GM23338 (cell line): ENCODE measurements at regions not wholly inside any gene's neighbourhood (a gene's known extent, or its start where the extent isn't known, plus 50 kb on each side); places are given as distances from the start of the nearest gene placed in this dataset.
"Not testable (repeated sequence)": the region's sequence is repeated elsewhere in the genome, so short reads cannot be mapped to it uniquely, and the experiment has no call there.

Experiments used
- ATAC-seq: fragments of 200-7000 bp; cut with Tn5 transposase; 3 replicates; pipeline ENCODE4 v1.9.1; 2020
- DNase-seq: peaks from one replicate; pipeline ENCODE4 v3.0.0-alpha.2; 2015; ENCODE audit warnings: low spot score
- H2AFZ ChIP-seq: fragments of 200-600 bp; sonication (generic); 2 replicates; pipeline ENCODE4 v1.8.0; 2016; ENCODE audit warnings: antibody characterized with exemption, mild to moderate bottlenecking, moderate library complexity
- H3F3A ChIP-seq: fragments of 200-600 bp; sonication (generic); replicated peaks from 2 replicates; pipeline ENCODE4 v1.8.0; 2017; ENCODE audit warnings: antibody characterized with exemption, mixed run types, low read depth
- H3K27ac ChIP-seq: fragments of 200-600 bp; sonication (generic); 2 replicates; pipeline ENCODE4 v1.6.1; 2016; ENCODE audit warnings: low read depth
- H3K27me3 ChIP-seq: fragments of 200-600 bp; sonication (generic); 2 replicates; pipeline ENCODE4 v1.8.0; 2016; ENCODE audit warnings: mild to moderate bottlenecking, mixed run types, moderate library complexity; ENCODE audit not compliant: insufficient read depth
- H3K36me3 ChIP-seq: fragments of 200-600 bp; sonication (generic); 2 replicates; pipeline ENCODE4 v1.8.0; 2016; ENCODE audit warnings: mild to moderate bottlenecking; ENCODE audit not compliant: insufficient read depth
- H3K4me1 ChIP-seq: fragments of 200-600 bp; sonication (generic); 2 replicates; pipeline ENCODE4 v1.8.0; 2016; ENCODE audit warnings: mild to moderate bottlenecking, moderate library complexity; ENCODE audit not compliant: insufficient read depth
- H3K4me2 ChIP-seq: fragments of 200-600 bp; sonication (generic); 2 replicates; pipeline ENCODE4 v1.7.1; 2017; ENCODE audit warnings: mixed run types
- H3K4me3 ChIP-seq: fragments of 200-600 bp; sonication (generic); 2 replicates; pipeline ENCODE4 v1.6.1; 2016; ENCODE audit warnings: mixed run types
- H3K79me2 ChIP-seq: fragments of 200-600 bp; sonication (generic); replicated peaks from 2 replicates; pipeline ENCODE4 v1.8.0; 2017; ENCODE audit warnings: mild to moderate bottlenecking; ENCODE audit not compliant: insufficient read depth
- H3K9me2 ChIP-seq: fragments of 200-600 bp; sonication (generic); 2 replicates; pipeline ENCODE4 v1.8.0; 2017; ENCODE audit not compliant: insufficient read depth
- H4K20me1 ChIP-seq: fragments of 200-600 bp; sonication (generic); replicated peaks from 2 replicates; pipeline ENCODE4 v1.8.0; 2017; ENCODE audit warnings: mild to moderate bottlenecking; ENCODE audit not compliant: insufficient read depth
- H3K27ac Mint-ChIP-seq: 2 replicates; pipeline ENCODE4 v1.8.0; 2020; ENCODE audit warnings: inconsistent platforms, mild to moderate bottlenecking, moderate library complexity, mixed read lengths
- H3K27me3 Mint-ChIP-seq: 3 replicates; pipeline ENCODE4 v1.8.0; 2022; ENCODE audit warnings: low read depth, mild to moderate bottlenecking, moderate library complexity, mixed read lengths, inconsistent platforms; ENCODE audit not compliant: insufficient read depth, poor library complexity
- H3K36me3 Mint-ChIP-seq: 3 replicates; pipeline ENCODE4 v1.8.0; 2021; ENCODE audit warnings: low read depth, mild to moderate bottlenecking, inconsistent platforms, moderate library complexity, mixed read lengths
- H3K4me1 Mint-ChIP-seq: 3 replicates; pipeline ENCODE4 v1.8.0; 2020; ENCODE audit warnings: mild to moderate bottlenecking, inconsistent platforms, mixed read lengths
- H3K4me3 Mint-ChIP-seq: 3 replicates; pipeline ENCODE4 v1.8.0; 2021; ENCODE audit warnings: moderate library complexity, mild to moderate bottlenecking, inconsistent platforms, mixed read lengths
- H3K9me3 Mint-ChIP-seq: 3 replicates; pipeline ENCODE4 v1.8.0; 2020; ENCODE audit warnings: moderate library complexity, mild to moderate bottlenecking, inconsistent platforms, mixed read lengths
- CREB1 ChIP-seq: fragments of 250-450 bp; sonication (Bioruptor Pico); IDR thresholded peaks from 2 replicates; pipeline ENCODE4 v1.5.0; 2020; ENCODE audit warnings: low read depth, mild to moderate bottlenecking, moderate library complexity
- NANOG ChIP-seq: IDR thresholded peaks from 2 replicates; pipeline ENCODE4 v1.6.1; 2016; ENCODE audit warnings: antibody characterized with exemption, borderline replicate concordance
- POLR2AphosphoS5 ChIP-seq: IDR thresholded peaks from 2 replicates; pipeline ENCODE4 v1.6.1; 2016; ENCODE audit warnings: antibody characterized with exemption, low read depth
- STAT1 ChIP-seq: IDR thresholded peaks from one replicate; pipeline ENCODE4 v1.6.1; 2016; ENCODE audit warnings: antibody characterized with exemption; ENCODE audit not compliant: unreplicated experiment
- ZNF331 ChIP-seq: fragments of 250-450 bp; sonication (Bioruptor Pico); IDR thresholded peaks from 2 replicates; pipeline ENCODE4 v1.5.0; 2020; ENCODE audit warnings: low read depth, mild to moderate bottlenecking, moderate library complexity
- TF ChIP-seq, protein P1 (sequence below): IDR thresholded peaks from one replicate; pipeline ENCODE4 v1.6.1; 2018; ENCODE audit warnings: antibody characterized with exemption; ENCODE audit not compliant: unreplicated experiment
- TF ChIP-seq, protein P2 (sequence below): fragments of 250-450 bp; sonication (Bioruptor Pico); IDR thresholded peaks from 2 replicates; pipeline ENCODE4 v1.5.0; 2020; ENCODE audit warnings: mild to moderate bottlenecking, moderate library complexity

DNA sequence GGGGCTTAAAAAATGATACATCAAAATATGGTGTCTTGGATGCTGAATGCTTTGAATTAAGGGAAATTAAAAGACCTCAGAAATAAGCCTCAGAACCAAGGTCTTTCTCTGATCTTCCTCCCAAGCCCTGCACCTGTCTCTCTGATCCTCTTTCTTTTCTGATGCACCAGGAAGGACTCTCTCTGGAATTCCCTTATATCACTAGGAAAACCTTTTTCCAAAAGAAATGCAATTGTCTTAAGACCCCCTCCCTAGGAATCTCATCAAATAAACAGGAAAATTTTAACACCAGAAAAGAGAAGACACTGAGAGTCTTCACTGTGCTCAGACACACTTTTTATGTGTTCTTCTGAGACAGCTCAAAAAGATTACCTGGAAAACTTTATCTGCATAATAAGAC lies 159.5 kb upstream of the PTBP2 start (continued):
- TF ChIP-seq NANOG: peak; percentile 38; the same call in 1 of the 2 replicates
- TF ChIP-seq, protein P1, sequence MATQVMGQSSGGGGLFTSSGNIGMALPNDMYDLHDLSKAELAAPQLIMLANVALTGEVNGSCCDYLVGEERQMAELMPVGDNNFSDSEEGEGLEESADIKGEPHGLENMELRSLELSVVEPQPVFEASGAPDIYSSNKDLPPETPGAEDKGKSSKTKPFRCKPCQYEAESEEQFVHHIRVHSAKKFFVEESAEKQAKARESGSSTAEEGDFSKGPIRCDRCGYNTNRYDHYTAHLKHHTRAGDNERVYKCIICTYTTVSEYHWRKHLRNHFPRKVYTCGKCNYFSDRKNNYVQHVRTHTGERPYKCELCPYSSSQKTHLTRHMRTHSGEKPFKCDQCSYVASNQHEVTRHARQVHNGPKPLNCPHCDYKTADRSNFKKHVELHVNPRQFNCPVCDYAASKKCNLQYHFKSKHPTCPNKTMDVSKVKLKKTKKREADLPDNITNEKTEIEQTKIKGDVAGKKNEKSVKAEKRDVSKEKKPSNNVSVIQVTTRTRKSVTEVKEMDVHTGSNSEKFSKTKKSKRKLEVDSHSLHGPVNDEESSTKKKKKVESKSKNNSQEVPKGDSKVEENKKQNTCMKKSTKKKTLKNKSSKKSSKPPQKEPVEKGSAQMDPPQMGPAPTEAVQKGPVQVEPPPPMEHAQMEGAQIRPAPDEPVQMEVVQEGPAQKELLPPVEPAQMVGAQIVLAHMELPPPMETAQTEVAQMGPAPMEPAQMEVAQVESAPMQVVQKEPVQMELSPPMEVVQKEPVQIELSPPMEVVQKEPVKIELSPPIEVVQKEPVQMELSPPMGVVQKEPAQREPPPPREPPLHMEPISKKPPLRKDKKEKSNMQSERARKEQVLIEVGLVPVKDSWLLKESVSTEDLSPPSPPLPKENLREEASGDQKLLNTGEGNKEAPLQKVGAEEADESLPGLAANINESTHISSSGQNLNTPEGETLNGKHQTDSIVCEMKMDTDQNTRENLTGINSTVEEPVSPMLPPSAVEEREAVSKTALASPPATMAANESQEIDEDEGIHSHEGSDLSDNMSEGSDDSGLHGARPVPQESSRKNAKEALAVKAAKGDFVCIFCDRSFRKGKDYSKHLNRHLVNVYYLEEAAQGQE: peak; percentile 33

DNA sequence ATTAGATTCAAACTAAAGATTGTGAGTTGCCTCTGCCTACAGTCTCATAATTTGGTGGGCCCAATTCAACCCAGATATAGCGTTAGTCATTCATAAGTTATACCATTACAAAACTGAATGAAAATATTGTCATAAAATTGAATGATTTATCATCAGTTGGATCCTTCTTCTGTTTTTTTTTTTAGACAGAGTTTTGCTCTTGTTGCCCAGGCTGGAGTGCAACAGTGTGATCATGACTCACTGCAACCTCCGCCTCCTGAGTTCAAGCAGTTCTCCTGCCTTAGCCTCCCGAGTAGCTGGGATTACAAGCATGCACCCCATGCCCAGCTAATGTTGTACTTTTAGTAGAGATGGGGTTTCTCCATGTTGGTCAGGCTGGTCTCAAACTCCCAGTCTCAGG lies 157.2 kb upstream of the PTBP2 start:
- not testable (repeated sequence) for H3K36me3 ChIP-seq, H3K4me3 Mint-ChIP-seq
- H3K9me3 Mint-ChIP-seq: peaks cover 26% of the 10 kb centered on the region

DNA sequence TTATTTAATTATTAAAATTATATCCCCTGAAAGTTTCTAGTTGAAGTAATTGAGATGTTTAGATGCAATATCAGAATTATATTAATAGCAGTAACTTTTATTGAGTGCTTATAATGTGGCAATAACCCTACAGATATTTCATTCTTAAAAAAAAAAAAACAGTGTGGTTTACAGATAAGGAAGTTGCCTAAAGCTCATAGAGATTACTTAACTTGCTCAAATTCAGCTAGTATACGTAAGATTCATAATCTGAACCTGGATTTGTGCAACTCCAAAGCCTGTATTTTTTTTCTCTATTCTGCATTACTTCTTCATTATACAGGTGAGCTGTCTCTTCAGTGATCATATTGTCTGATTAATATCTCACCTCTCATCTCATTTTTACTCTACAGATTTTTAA lies 156.0 kb upstream of the PTBP2 start:
- no peaks in the 10 kb centered on the region for H3K79me2 ChIP-seq
- Mint-ChIP-seq H3K27me3 (peaks cover 4% of the 10 kb centered on the region), H3K4me3 (no peak overlapping the region), H3K9me3 (peaks cover 22% of the 10 kb centered on the region), H3K27ac (no peak overlapping the region), H3K36me3 (peaks cover 17% of the 10 kb centered on the region), H3K4me1 (peaks cover 28% of the 10 kb centered on the region)
- H3F3A ChIP-seq: no peaks in the 10 kb centered on the region
- peaks cover 15% of the 10 kb centered on the region for H3K4me1 ChIP-seq
- no peak overlapping the region for H3K4me2 ChIP-seq
- DNase-seq (no peak), ATAC-seq (no peak)
- H2AFZ ChIP-seq: no peak overlapping the region
- H3K27me3 ChIP-seq: no peaks in the 10 kb centered on the region
- H3K4me3 ChIP-seq: no peak overlapping the region
- H3K27ac ChIP-seq: no peak overlapping the region
- no peaks in the 10 kb centered on the region for H3K9me2 ChIP-seq
- no peaks in the 10 kb centered on the region for H3K36me3 ChIP-seq
- H4K20me1 ChIP-seq: no peaks in the 10 kb centered on the region
- TF ChIP-seq CREB1 (CRISPR knock-in tag): no peak
- TF ChIP-seq STAT1: no peak
- TF ChIP-seq, protein P1: no peak
- no peak for TF ChIP-seq ZNF331
- TF ChIP-seq, protein P2, sequence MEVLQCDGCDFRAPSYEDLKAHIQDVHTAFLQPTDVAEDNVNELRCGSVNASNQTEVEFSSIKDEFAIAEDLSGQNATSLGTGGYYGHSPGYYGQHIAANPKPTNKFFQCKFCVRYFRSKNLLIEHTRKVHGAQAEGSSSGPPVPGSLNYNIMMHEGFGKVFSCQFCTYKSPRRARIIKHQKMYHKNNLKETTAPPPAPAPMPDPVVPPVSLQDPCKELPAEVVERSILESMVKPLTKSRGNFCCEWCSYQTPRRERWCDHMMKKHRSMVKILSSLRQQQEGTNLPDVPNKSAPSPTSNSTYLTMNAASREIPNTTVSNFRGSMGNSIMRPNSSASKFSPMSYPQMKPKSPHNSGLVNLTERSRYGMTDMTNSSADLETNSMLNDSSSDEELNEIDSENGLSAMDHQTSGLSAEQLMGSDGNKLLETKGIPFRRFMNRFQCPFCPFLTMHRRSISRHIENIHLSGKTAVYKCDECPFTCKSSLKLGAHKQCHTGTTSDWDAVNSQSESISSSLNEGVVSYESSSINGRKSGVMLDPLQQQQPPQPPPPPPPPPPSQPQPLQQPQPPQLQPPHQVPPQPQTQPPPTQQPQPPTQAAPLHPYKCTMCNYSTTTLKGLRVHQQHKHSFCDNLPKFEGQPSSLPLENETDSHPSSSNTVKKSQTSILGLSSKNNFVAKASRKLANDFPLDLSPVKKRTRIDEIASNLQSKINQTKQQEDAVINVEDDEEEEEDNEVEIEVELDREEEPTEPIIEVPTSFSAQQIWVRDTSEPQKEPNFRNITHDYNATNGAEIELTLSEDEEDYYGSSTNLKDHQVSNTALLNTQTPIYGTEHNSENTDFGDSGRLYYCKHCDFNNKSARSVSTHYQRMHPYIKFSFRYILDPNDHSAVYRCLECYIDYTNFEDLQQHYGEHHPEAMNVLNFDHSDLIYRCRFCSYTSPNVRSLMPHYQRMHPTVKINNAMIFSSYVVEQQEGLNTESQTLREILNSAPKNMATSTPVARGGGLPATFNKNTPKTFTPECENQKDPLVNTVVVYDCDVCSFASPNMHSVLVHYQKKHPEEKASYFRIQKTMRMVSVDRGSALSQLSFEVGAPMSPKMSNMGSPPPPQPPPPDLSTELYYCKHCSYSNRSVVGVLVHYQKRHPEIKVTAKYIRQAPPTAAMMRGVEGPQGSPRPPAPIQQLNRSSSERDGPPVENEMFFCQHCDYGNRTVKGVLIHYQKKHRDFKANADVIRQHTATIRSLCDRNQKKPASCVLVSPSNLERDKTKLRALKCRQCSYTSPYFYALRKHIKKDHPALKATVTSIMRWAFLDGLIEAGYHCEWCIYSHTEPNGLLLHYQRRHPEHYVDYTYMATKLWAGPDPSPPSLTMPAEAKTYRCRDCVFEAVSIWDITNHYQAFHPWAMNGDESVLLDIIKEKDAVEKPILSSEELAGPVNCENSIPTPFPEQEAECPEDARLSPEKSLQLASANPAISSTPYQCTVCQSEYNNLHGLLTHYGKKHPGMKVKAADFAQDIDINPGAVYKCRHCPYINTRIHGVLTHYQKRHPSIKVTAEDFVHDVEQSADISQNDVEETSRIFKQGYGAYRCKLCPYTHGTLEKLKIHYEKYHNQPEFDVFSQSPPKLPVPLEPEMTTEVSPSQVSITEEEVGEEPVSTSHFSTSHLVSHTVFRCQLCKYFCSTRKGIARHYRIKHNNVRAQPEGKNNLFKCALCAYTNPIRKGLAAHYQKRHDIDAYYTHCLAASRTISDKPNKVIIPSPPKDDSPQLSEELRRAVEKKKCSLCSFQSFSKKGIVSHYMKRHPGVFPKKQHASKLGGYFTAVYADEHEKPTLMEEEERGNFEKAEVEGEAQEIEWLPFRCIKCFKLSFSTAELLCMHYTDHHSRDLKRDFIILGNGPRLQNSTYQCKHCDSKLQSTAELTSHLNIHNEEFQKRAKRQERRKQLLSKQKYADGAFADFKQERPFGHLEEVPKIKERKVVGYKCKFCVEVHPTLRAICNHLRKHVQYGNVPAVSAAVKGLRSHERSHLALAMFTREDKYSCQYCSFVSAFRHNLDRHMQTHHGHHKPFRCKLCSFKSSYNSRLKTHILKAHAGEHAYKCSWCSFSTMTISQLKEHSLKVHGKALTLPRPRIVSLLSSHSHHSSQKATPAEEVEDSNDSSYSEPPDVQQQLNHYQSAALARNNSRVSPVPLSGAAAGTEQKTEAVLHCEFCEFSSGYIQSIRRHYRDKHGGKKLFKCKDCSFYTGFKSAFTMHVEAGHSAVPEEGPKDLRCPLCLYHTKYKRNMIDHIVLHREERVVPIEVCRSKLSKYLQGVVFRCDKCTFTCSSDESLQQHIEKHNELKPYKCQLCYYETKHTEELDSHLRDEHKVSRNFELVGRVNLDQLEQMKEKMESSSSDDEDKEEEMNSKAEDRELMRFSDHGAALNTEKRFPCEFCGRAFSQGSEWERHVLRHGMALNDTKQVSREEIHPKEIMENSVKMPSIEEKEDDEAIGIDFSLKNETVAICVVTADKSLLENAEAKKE (CRISPR knock-in tag): no peak
- TF ChIP-seq POLR2AphosphoS5: no peak
- no peak for TF ChIP-seq NANOG

More for the DNA sequence above, 157.2 kb upstream of the PTBP2 start:
- not testable (repeated sequence) for H3K27me3 ChIP-seq, H3K4me2 ChIP-seq, H3K27ac ChIP-seq, H4K20me1 ChIP-seq, H3K79me2 ChIP-seq, H3K9me2 ChIP-seq, H3K4me3 ChIP-seq, H3K27ac Mint-ChIP-seq, H3K27me3 Mint-ChIP-seq, DNase-seq, H3F3A ChIP-seq, H2AFZ ChIP-seq, ATAC-seq
- H3K4me1 ChIP-seq: peaks cover 22% of the 10 kb centered on the region
- Mint-ChIP-seq H3K36me3 (peaks cover 25% of the 10 kb centered on the region), H3K4me1 (peaks cover 38% of the 10 kb centered on the region)
